Endothelial cell of umbilical vein (primary cell): ENCODE measurements at regions not wholly inside any gene's neighbourhood (a gene's known extent, or its start where the extent isn't known, plus 50 kb on each side); places are given as distances from the start of the nearest gene placed in this dataset.

Experiments
- BruUV-seq: library from RNA; stranded (reverse); fragments of 400-500 nt; replicated peaks from 2 replicates; lab custom pipeline; 2021; lab: Mats Ljungman, UMichigan
- CTCF ChIA-PET: fragments of 300-600, 350-600 bp; sonication (Branson Sonifier 250); formaldehyde crosslinking; loops from one replicate; lab custom pipeline; 2021; ENCODE audit warnings: antibody characterized with exemption, inconsistent platforms; lab: Charles Lee
- POLR2A ChIA-PET: fragments of 300-600, 350-600 bp; sonication (Branson Sonifier 250); formaldehyde crosslinking; loops from one replicate; lab custom pipeline; 2021; ENCODE audit warnings: antibody characterized with exemption, inconsistent platforms; lab: Charles Lee
- DNase-seq: peaks from one replicate; pipeline ENCODE4 v3.0.0-alpha.2; 2011; ENCODE audit warnings: low read depth, low spot score
- FAIRE-seq: peaks from 2 replicates; lab custom pipeline; 2011; peaks lifted over from hg19 to GRCh38; lab: Jason Lieb, UNC
- H2AFZ ChIP-seq: 2 replicates; pipeline ENCODE4 v1.6.0; 2012; ENCODE audit warnings: low read depth, low read length, control low read depth, inconsistent platforms
- H3K27ac ChIP-seq: 2 replicates; pipeline ENCODE4 v1.5.1; 2011; ENCODE audit warnings: low read depth, mild to moderate bottlenecking, control low read depth, low read length, moderate library complexity; ENCODE audit not compliant: insufficient read depth
- H3K27me3 ChIP-seq, 2 experiments: 2 replicates each; pipeline versions ENCODE4 v1.6.0 to v1.6.1; 2011; ENCODE audit warnings: low read length in 2 of 2, mixed read lengths in 1 of 2; ENCODE audit not compliant: control insufficient read depth in 2 of 2, insufficient read depth in 2 of 2
- H3K36me3 ChIP-seq, 2 experiments: 2 replicates in 1 of 2; 3 replicates in 1 of 2; pipeline ENCODE4 v1.5.1; 2011; ENCODE audit warnings: low read length in 2 of 2, mild to moderate bottlenecking in 1 of 2, moderate library complexity in 1 of 2; ENCODE audit not compliant: control insufficient read depth in 2 of 2, insufficient read depth in 2 of 2; ENCODE audit errors: extremely low read depth in 1 of 2
- H3K4me1 ChIP-seq: 3 replicates; pipeline ENCODE4 v1.5.1; 2011; ENCODE audit warnings: mild to moderate bottlenecking, low read length; ENCODE audit not compliant: control insufficient read depth, insufficient read depth; ENCODE audit errors: extremely low read depth
- H3K4me2 ChIP-seq: 2 replicates; pipeline ENCODE4 v1.6.1; 2011; ENCODE audit warnings: low read length, control low read depth, mixed read lengths; ENCODE audit not compliant: insufficient read depth
- H3K4me3 ChIP-seq, 3 experiments: fragments of 200-600 bp in 1 of 3; sonication (generic), shearing (Covaris generic) in 1 of 3; replicated peaks in 1 of 3; 2 replicates each; pipeline ENCODE4 v1.5.1; 2011 to 2016; ENCODE audit warnings: control low read depth in 3 of 3, low read length in 3 of 3, mild to moderate bottlenecking in 2 of 3, inconsistent platforms in 1 of 3, low read depth in 1 of 3, moderate library complexity in 1 of 3; ENCODE audit not compliant: insufficient read depth in 1 of 3
- H3K79me2 ChIP-seq: 2 replicates; pipeline ENCODE4 v1.6.0; 2012; ENCODE audit warnings: low read length, inconsistent platforms; ENCODE audit not compliant: control insufficient read depth, insufficient read depth
- H3K9ac ChIP-seq: replicated peaks from 2 replicates; pipeline ENCODE3; 2011; ENCODE audit warnings: low read length, control low read depth; ENCODE audit not compliant: insufficient read depth; ENCODE audit errors: extremely low read depth
- H3K9me1 ChIP-seq: replicated peaks from 3 replicates; pipeline ENCODE4 v1.6.0; 2011; ENCODE audit warnings: mild to moderate bottlenecking, low read length; ENCODE audit not compliant: control insufficient read depth, insufficient read depth; ENCODE audit errors: extremely low read depth
- H3K9me3 ChIP-seq: replicated peaks from 2 replicates; pipeline ENCODE4 v1.5.1; 2012; ENCODE audit warnings: low read length, inconsistent platforms; ENCODE audit not compliant: control insufficient read depth, insufficient read depth
- H4K20me1 ChIP-seq: replicated peaks from 2 replicates; pipeline ENCODE3; 2011; ENCODE audit warnings: mild to moderate bottlenecking, low read length; ENCODE audit not compliant: control insufficient read depth, insufficient read depth; ENCODE audit errors: extremely low read depth
- EZH2 ChIP-seq: IDR thresholded peaks from 2 replicates; pipeline ENCODE4 v1.6.1; 2012; ENCODE audit warnings: borderline replicate concordance, low read depth, mild to moderate bottlenecking, moderate library complexity, low read length, inconsistent platforms; ENCODE audit not compliant: severe bottlenecking
- FOS ChIP-seq: IDR thresholded peaks from 2 replicates; pipeline ENCODE4 v1.6.1; 2011; ENCODE audit warnings: mild to moderate bottlenecking, low read length, moderate library complexity, borderline replicate concordance; ENCODE audit not compliant: insufficient read depth
- GATA2 ChIP-seq: IDR thresholded peaks from 2 replicates; pipeline ENCODE4 v1.7.0; 2011; ENCODE audit warnings: low read depth, mild to moderate bottlenecking, moderate library complexity, mixed read lengths, low read length; ENCODE audit not compliant: insufficient read length, insufficient read depth
- JUN ChIP-seq: IDR thresholded peaks from 2 replicates; pipeline ENCODE4 v1.6.1; 2011; ENCODE audit warnings: borderline replicate concordance, low read depth; ENCODE audit not compliant: insufficient read length, insufficient read depth
- MYC ChIP-seq: IDR thresholded peaks from one replicate; pipeline ENCODE4 v1.6.1; 2011; ENCODE audit warnings: mild to moderate bottlenecking, low read depth, low read length
- POLR2A ChIP-seq: IDR thresholded peaks from 2 replicates; pipeline ENCODE4 v1.6.1; 2012; ENCODE audit warnings: low read depth, mild to moderate bottlenecking, control low read depth, low read length
- POLR2AphosphoS5 ChIP-seq: IDR thresholded peaks from 2 replicates; pipeline ENCODE4 v1.6.1; 2012; ENCODE audit warnings: low read depth, mild to moderate bottlenecking, control low read depth, low read length, moderate library complexity; ENCODE audit not compliant: insufficient read depth
- dilution Hi-C: fragments of 300-500 bp; cut with MboI; formaldehyde crosslinking; loops from one replicate; pipeline ENCODE4 v1.15.0; 2019; ENCODE audit warnings: low sequenced_read_pairs; ENCODE audit not compliant: extremely low pct_ligation_motif_present
- intact Hi-C: fragments of 100-400 bp; cut with micrococcal nuclease; formaldehyde crosslinking; loops from one replicate; pipeline ENCODE4 v1.10.0; 2022
- TF ChIP-seq, protein P1 (sequence below): IDR thresholded peaks from 2 replicates; pipeline ENCODE4 v1.6.1; 2011; ENCODE audit not compliant: insufficient read depth, insufficient read length
- TF ChIP-seq, protein P2 (sequence below), 2 donors: IDR thresholded peaks; 1 replicate in 1 of 2; 2 replicates in 1 of 2; pipeline ENCODE4 v1.5.1; 2011; ENCODE audit warnings: low read length in 2 of 2, mild to moderate bottlenecking in 2 of 2, moderate library complexity in 2 of 2, control low read depth in 1 of 2, inconsistent platforms in 1 of 2, low read depth in 1 of 2; ENCODE audit not compliant: insufficient read depth in 1 of 2; ENCODE audit errors: extremely low read depth in 1 of 2

DNA sequence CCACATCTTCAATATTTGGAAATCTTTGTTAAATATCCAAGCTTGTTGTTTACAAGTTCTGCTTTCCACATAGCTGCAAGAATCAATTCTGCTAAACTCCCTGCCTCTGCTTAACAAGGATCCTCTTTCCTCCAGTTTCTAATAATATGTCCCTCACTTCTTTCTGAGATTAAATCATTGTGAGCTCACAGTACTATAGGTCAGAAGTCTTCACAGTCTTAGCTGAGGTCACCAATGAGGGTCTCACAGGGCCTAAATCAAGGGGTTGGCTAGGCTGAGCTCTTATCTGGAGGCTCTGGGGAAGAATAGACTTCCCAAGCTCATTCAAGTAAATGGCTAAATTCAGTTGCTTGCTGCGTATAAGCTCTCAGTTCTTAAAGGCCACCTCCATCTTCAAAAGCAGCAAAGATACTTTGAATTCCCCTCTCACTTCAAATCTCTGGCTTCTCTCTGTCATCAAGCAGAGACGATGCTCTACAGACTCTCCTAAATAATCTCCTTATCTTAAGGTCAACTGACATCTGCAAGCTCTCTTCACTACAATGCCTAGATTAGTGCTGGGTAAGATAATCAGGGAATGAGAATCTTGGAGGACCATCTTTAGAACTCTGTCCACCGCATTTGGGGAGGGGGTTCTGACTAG lies 175.3 kb downstream of the PLPPR4 start:
- ChIA-PET POLR2A (no interaction called here), CTCF (interaction anchor here (0.6 to 1.8 kb wide), 4 partner anchors 10 to 41 kb away, joined by 3 to 4 read pairs (median 4); no protein-coding TSS in a partner anchor)
- Histone ChIP-seq H2AFZ (no peak overlapping the region), H3K4me3 (no peak overlapping the region), H3K27me3 (no peaks in the 10 kb centered on the region), H3K79me2 (no peaks in the 10 kb centered on the region), H3K36me3 (no peaks in the 10 kb centered on the region), H3K9ac (no peak overlapping the region), H3K4me2 (no peak overlapping the region), H3K9me3 (no peaks in the 10 kb centered on the region), H3K9me1 (no peaks in the 10 kb centered on the region), H3K4me1 (peaks cover 11% of the 10 kb centered on the region), H4K20me1 (no peaks in the 10 kb centered on the region), H3K27ac (no peak overlapping the region)
- TF ChIP-seq, protein P1, sequence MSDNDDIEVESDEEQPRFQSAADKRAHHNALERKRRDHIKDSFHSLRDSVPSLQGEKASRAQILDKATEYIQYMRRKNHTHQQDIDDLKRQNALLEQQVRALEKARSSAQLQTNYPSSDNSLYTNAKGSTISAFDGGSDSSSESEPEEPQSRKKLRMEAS = no peak
- TF ChIP-seq MYC (no peak), POLR2AphosphoS5 (no peak), FOS (no peak), EZH2 (no peak), GATA2 (no peak), JUN (no peak), POLR2A (no peak)
- TF ChIP-seq, protein P2, sequence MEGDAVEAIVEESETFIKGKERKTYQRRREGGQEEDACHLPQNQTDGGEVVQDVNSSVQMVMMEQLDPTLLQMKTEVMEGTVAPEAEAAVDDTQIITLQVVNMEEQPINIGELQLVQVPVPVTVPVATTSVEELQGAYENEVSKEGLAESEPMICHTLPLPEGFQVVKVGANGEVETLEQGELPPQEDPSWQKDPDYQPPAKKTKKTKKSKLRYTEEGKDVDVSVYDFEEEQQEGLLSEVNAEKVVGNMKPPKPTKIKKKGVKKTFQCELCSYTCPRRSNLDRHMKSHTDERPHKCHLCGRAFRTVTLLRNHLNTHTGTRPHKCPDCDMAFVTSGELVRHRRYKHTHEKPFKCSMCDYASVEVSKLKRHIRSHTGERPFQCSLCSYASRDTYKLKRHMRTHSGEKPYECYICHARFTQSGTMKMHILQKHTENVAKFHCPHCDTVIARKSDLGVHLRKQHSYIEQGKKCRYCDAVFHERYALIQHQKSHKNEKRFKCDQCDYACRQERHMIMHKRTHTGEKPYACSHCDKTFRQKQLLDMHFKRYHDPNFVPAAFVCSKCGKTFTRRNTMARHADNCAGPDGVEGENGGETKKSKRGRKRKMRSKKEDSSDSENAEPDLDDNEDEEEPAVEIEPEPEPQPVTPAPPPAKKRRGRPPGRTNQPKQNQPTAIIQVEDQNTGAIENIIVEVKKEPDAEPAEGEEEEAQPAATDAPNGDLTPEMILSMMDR (IDR thresholded peaks at IDR 0.05; ENCODE audit: extremely low read depth in 1 of 2, insufficient read depth in 1 of 2, low read depth in 1 of 2, low read length in 2 of 2) = no peak
- dilution Hi-C loops (no loop called here), intact Hi-C loops (no loop called here)
- DNase-seq = no peak
- no peak for FAIRE-seq
- no TSS peak for BruUV-seq
